RWPE2 (cell line): ENCODE measurements at regions not wholly inside any gene's neighbourhood (a gene's known extent, or its start where the extent isn't known, plus 50 kb on each side); places are given as distances from the start of the nearest gene placed in this dataset.

ENCODE experiments used
- ATAC-seq: fragments of 200-7000 bp; cut with Tn5 transposase; 3 replicates; pipeline ENCODE4 v1.9.1; 2021; ENCODE audit warnings: low read depth
- DNase-seq: peaks from one replicate; pipeline ENCODE4 v3.0.0-alpha.2; 2020; ENCODE audit warnings: low spot score
- H3K27ac ChIP-seq: fragments of 450-650 bp; 2 replicates; pipeline ENCODE4 v1.5.1; 2017; ENCODE audit warnings: mild to moderate bottlenecking; ENCODE audit not compliant: poor library complexity, severe bottlenecking
- H3K27me3 ChIP-seq: fragments of 250-450 bp; sonication (Bioruptor Pico); 2 replicates; pipeline ENCODE4 v1.5.1; 2021; ENCODE audit warnings: mild to moderate bottlenecking, moderate library complexity; ENCODE audit not compliant: insufficient read depth, poor library complexity, severe bottlenecking
- H3K36me3 ChIP-seq: fragments of 250-450 bp; sonication (Bioruptor Pico); 2 replicates; pipeline ENCODE4 v1.5.1; 2020; ENCODE audit warnings: low read depth, mild to moderate bottlenecking, moderate library complexity
- H3K4me1 ChIP-seq: fragments of 250-450 bp; sonication (Bioruptor Pico); 2 replicates; pipeline ENCODE4 v1.5.1; 2021; ENCODE audit warnings: mild to moderate bottlenecking, moderate library complexity; ENCODE audit not compliant: insufficient read depth, poor library complexity, severe bottlenecking
- H3K4me3 ChIP-seq: fragments of 250-450 bp; sonication (Bioruptor Pico); 2 replicates; pipeline ENCODE4 v1.5.1; 2021; ENCODE audit warnings: mild to moderate bottlenecking, moderate library complexity; ENCODE audit not compliant: severe bottlenecking
- H3K9me3 ChIP-seq: fragments of 250-450 bp; sonication (Bioruptor Pico); 2 replicates; pipeline ENCODE4 v1.5.1; 2021; ENCODE audit warnings: mild to moderate bottlenecking, moderate library complexity; ENCODE audit not compliant: severe bottlenecking
- CTCF ChIP-seq: fragments of 450-650 bp; IDR thresholded peaks from one replicate; pipeline ENCODE4 v1.5.1; 2017; ENCODE audit warnings: mild to moderate bottlenecking, moderate library complexity; ENCODE audit not compliant: poor library complexity, severe bottlenecking

- H3K27ac ChIP-seq = no peak overlapping the region
- H3K27me3 ChIP-seq = peaks cover 21% of the 10 kb centered on the region
- H3K4me3 ChIP-seq = no peak overlapping the region
- no peak for TF ChIP-seq CTCF
- H3K9me3 ChIP-seq = no peaks in the 10 kb centered on the region
- ATAC-seq (no peak), DNase-seq (no peak)
- H3K36me3 ChIP-seq = no peaks in the 10 kb centered on the region
- H3K4me1 ChIP-seq = no peaks in the 10 kb centered on the region
These were observed 160.2 kb upstream of the LHX1 start for GRCh38 chr17:36777118-36777517.

- Histone ChIP-seq H3K27me3 (peaks cover 8% of the 10 kb centered on the region), H3K27ac (no peak overlapping the region), H3K4me3 (no peak overlapping the region), H3K9me3 (no peaks in the 10 kb centered on the region), H3K36me3 (no peaks in the 10 kb centered on the region), H3K4me1 (no peaks in the 10 kb centered on the region)
- no peak for ATAC-seq
- TF ChIP-seq CTCF = no peak
- DNase-seq = no peak
These were observed 158.8 kb upstream of the LHX1 start for GRCh38 chr17:36778448-36778847.

GRCh38 chr17:36779550-36779949 lies 157.7 kb upstream of the LHX1 start:
- H3K36me3 ChIP-seq = no peaks in the 10 kb centered on the region
- H3K27me3 ChIP-seq = no peaks in the 10 kb centered on the region
- no peak for ATAC-seq
- no peak for DNase-seq
- no peak overlapping the region for H3K4me3 ChIP-seq
- no peak for TF ChIP-seq CTCF
- no peak overlapping the region for H3K27ac ChIP-seq
- no peaks in the 10 kb centered on the region for H3K4me1 ChIP-seq
- no peaks in the 10 kb centered on the region for H3K9me3 ChIP-seq

- Histone ChIP-seq H3K9me3 (no peaks in the 10 kb centered on the region), H3K27me3 (no peaks in the 10 kb centered on the region), H3K27ac (no peak overlapping the region), H3K36me3 (no peaks in the 10 kb centered on the region), H3K4me1 (no peaks in the 10 kb centered on the region), H3K4me3 (no peak overlapping the region)
- no peak for DNase-seq
- no peak for ATAC-seq
- TF ChIP-seq CTCF = no peak
These were observed 152.6 kb upstream of the LHX1 start for GRCh38 chr17:36784633-36785032.

- no peak overlapping the region for H3K27ac ChIP-seq
- no peak for TF ChIP-seq CTCF
- no peaks in the 10 kb centered on the region for H3K9me3 ChIP-seq
- H3K27me3 ChIP-seq = peaks cover under 1% of the 10 kb centered on the region
- DNase-seq = no peak
- H3K4me1 ChIP-seq = no peaks in the 10 kb centered on the region
- no peaks in the 10 kb centered on the region for H3K36me3 ChIP-seq
- H3K4me3 ChIP-seq = no peak overlapping the region
- ATAC-seq = no peak
These were observed 150.4 kb upstream of the LHX1 start for GRCh38 chr17:36786867-36787266.
